ENCODE measurements at regions not wholly inside any gene's neighbourhood (a gene's known extent, or its start where the extent isn't known, plus 50 kb on each side); places are given as distances from the start of the nearest gene placed in this dataset.

DNA sequence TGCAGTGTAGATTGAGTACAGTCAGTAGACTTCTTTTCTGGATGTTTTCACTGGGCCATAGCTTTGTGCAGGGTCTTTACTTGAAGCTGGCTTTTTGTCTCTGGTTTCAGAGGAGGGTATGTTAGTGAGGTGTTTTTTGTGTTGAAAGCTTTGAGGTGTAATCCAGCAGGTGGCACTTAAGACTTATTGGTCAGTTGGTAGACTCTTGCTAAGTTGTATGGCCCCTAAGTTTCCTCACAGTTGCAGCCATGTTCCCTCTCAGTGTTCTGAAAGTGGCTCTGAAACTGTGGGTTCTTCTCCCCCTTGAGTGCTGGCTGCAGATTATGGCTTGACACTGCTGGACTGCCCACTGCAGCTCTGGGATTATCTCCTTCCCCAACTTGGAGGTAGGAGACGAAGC, 55.7 kb upstream of the SLC44A1 start:
- H3K27me3 Mint-ChIP-seq (ENCODE audit: low read depth): peaks cover 2% of the 10 kb centered on the region
- no peak for TF ChIP-seq CTCF (conservative IDR thresholded peaks at IDR 0.05)
- peaks cover 2% of the 10 kb centered on the region for H3K36me3 Mint-ChIP-seq (ENCODE audit: low read depth)
- H3K27ac Mint-ChIP-seq (ENCODE audit: unreplicated experiment): no peak overlapping the region
- H3K4me3 Mint-ChIP-seq: no peak overlapping the region
- DNase-seq (ENCODE audit: low read depth, low spot score): no peak
- no peaks in the 10 kb centered on the region for H3K4me1 Mint-ChIP-seq
- peaks cover 19% of the 10 kb centered on the region for H3K9me3 Mint-ChIP-seq

GRCh38 chr9:105191508-105192121, 52.8 kb upstream of the SLC44A1 start:
- no peaks in the 10 kb centered on the region for H3K36me3 Mint-ChIP-seq (ENCODE audit: low read depth)
- H3K4me1 Mint-ChIP-seq: no peaks in the 10 kb centered on the region
- no peak for TF ChIP-seq CTCF (conservative IDR thresholded peaks at IDR 0.05)

GRCh38 chr9:105193560-105193959, 50.9 kb upstream of the SLC44A1 start:
- Mint-ChIP-seq H3K4me3 (no peak overlapping the region), H3K9me3 (peaks cover 4% of the 10 kb centered on the region), H3K4me1 (no peaks in the 10 kb centered on the region), H3K27me3 (ENCODE audit: low read depth) (no peaks in the 10 kb centered on the region), H3K27ac (ENCODE audit: unreplicated experiment) (no peak overlapping the region), H3K36me3 (ENCODE audit: low read depth) (no peaks in the 10 kb centered on the region)
- DNase-seq (ENCODE audit: low read depth, low spot score): no peak
- no peak for TF ChIP-seq CTCF (conservative IDR thresholded peaks at IDR 0.05)

More at GRCh38 chr9:105191508-105192121, 52.8 kb upstream of the SLC44A1 start:
- Mint-ChIP-seq H3K27me3 (ENCODE audit: low read depth) (no peaks in the 10 kb centered on the region), H3K9me3 (peaks cover 4% of the 10 kb centered on the region), H3K4me3 (no peak overlapping the region), H3K27ac (ENCODE audit: unreplicated experiment) (no peak overlapping the region)
- no peak for DNase-seq (ENCODE audit: low read depth, low spot score)

DNA sequence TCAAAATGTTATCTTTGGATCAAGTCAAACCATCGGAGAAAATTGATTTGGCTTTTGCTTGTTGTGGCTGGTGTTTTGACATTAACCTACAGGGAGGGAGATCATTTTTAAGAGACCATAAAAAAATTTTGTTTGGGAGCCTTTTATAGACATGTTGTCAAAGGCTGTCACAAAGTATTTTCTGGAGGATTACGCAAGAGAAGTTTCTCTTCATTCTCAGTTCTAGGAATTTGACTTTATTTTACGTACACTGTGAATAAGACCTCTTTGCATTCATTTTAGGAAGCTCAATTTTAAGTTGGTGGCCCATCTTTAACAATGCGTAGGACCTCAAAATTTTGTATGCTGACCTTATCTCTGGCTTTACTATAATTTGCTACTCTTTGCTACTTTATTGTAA, 50.2 kb upstream of the SLC44A1 start:
- no peak overlapping the region for H3K4me3 Mint-ChIP-seq
- no peak overlapping the region for H3K27ac Mint-ChIP-seq (ENCODE audit: unreplicated experiment)
- H3K27me3 Mint-ChIP-seq (ENCODE audit: low read depth): no peaks in the 10 kb centered on the region
- no peak for TF ChIP-seq CTCF (conservative IDR thresholded peaks at IDR 0.05)
- no peaks in the 10 kb centered on the region for H3K36me3 Mint-ChIP-seq (ENCODE audit: low read depth)
- no peaks in the 10 kb centered on the region for H3K4me1 Mint-ChIP-seq
- no peak for DNase-seq (ENCODE audit: low read depth, low spot score)
- H3K9me3 Mint-ChIP-seq: no peaks in the 10 kb centered on the region
